HG02571 (cell line): ENCODE measurements at regions not wholly inside any gene's neighbourhood (a gene's known extent, or its start where the extent isn't known, plus 50 kb on each side); places are given as distances from the start of the nearest gene placed in this dataset.
A peak's percentile ranks its signal among the peaks of the same experiment; 100 is the strongest.
"Not testable (repeated sequence)": the region's sequence is repeated elsewhere in the genome, so short reads cannot be mapped to it uniquely, and the experiment has no call there.

ENCODE experiments used
- ATAC-seq: cut with Tn5 transposase; IDR thresholded peaks from one replicate; pipeline ENCODE4 v1.9.1; 2021; ENCODE audit warnings: mild to moderate bottlenecking, moderate library complexity; ENCODE audit not compliant: unreplicated experiment

- no peak for ATAC-seq
These were observed 228.7 kb downstream of the SKIDA1 start for GRCh38 chr10:21296575-21297355.

DNA sequence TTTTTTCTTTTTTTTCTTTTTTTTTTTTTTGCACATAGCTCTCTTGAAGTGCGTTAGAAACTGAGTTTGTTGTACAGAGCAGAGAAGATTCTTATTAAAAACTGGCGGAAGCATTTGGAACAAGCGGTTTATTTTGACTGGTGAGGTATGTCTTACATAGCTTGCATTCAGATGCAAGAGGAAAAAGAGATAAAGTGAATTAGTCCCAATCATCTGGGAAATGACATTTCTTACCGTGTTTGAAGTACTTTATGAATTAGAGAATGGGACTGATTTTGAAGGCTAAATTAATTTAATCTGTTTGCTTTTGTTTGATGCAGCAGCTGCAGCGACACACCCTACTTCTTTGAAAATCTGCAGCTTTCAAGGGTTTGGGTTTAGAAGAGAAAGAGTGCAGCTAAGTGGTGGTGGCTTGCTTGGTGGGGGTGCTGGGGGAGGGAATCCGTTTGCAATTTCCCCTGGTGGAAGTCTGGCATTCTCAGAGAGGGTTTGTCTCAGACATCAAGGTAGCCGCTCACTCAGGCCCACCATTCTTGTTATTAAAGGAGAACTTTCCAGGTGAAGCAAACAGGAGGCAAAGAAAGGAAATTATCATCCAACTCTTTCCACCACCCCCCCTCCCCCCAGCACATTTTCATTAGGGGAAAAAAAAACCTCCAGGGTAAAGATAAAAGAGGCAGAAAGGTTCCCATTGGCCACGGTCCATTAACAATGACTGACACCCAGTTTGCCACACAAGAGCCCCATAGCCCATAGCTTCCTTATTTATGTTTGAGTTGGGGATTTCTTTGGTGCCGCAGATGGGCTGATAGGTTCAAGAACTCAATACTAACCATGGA, 231.7 kb downstream of the SKIDA1 start:
- ATAC-seq: no peak

DNA sequence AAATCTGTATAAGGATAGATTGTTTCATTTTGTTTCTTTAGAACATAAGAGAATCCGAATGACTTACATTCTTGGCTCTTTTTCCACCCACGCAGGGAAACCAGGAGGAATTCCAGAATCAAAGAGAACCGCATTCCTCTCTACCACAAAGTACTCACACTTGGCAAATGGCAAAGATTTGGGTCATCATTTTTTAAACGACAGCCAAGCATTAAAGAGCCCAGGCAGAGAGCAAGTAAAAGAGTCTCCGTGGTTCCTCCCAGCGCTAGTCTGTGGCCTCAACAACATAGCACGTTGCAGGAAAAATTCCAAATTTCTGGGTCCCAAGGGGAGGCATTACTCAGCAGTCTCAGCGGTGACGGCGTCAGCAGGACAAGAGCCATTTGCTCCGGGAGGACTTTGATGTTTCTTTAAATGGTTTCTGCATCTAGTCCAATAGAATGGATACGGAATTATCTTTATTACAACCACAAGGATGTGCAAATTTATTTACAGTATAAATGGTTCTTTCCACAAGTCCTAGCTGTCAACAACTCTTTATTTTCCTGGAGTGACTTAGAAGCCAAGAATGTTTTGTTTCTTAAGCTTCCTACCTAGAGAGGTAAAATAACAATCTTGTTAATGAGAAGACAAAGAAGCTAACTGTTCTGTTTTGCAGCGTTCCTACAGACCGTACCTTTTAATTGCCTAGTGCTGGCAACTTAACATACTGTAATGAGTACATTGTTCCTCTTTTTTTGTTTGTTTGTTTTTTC, 232.5 kb downstream of the SKIDA1 start:
- no peak for ATAC-seq

DNA sequence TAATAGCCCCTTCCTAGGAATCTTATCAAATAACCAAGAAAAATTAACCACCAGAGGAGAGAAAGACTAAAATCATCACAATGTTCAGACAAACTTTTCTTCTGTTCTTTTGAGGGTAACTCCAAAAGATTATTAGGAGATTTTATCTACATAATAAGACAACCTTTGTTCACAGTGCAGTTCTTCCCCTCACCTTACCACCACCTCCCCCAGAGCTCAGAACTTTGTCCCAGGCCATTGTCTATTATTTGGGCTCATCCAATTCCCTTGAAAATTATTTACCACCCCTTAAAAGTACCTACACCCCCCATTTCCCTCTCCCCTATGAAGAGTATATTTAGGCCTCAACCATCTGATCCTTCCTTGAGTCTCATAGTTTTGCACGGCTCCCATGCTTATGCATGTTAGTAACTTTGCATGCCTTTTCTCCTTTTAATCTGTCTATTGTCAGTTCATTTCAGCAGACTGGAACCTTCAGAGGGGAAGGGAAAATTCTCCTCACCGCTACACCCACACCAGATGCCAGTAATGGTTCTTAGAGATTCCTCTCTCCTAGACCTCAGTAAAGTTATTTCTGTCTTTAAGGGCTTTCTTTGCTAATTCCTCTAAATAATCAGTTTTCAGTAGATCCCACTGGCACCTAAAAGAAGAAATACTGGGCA, 234.9 kb downstream of the SKIDA1 start:
- ATAC-seq: no peak

GRCh38 chr10:21289961-21290360, 235.5 kb downstream of the SKIDA1 start:
- no peak for ATAC-seq

GRCh38 chr10:21289271-21289670, 236.2 kb downstream of the SKIDA1 start:
- no peak for ATAC-seq

GRCh38 chr10:21285742-21286331, 239.6 kb downstream of the SKIDA1 start:
- no peak for ATAC-seq

GRCh38 chr10:21285207-21285606, 240.3 kb downstream of the SKIDA1 start:
- ATAC-seq: no peak

GRCh38 chr10:21284301-21284700, 241.2 kb downstream of the SKIDA1 start:
- no peak for ATAC-seq

DNA sequence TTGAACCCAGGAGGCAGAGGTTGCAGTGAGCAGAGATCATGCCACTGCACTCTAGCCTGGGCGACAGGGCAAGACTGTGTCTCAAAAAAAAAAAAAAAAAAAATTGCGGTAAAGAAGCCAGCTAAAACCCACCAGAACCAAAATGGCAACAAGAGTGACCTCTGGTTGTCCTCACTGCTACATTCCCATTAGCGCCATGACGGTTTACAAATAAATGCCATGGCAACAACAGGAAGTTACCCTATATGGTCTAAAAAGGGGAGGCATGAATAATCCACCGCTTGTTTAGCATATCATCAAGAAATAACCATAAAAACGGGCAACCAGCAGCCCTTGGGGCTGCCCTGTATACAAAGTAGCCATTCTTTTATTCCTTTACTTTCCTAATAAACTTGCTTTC, 242.4 kb downstream of the SKIDA1 start:
- ATAC-seq: not testable (repeated sequence)

DNA sequence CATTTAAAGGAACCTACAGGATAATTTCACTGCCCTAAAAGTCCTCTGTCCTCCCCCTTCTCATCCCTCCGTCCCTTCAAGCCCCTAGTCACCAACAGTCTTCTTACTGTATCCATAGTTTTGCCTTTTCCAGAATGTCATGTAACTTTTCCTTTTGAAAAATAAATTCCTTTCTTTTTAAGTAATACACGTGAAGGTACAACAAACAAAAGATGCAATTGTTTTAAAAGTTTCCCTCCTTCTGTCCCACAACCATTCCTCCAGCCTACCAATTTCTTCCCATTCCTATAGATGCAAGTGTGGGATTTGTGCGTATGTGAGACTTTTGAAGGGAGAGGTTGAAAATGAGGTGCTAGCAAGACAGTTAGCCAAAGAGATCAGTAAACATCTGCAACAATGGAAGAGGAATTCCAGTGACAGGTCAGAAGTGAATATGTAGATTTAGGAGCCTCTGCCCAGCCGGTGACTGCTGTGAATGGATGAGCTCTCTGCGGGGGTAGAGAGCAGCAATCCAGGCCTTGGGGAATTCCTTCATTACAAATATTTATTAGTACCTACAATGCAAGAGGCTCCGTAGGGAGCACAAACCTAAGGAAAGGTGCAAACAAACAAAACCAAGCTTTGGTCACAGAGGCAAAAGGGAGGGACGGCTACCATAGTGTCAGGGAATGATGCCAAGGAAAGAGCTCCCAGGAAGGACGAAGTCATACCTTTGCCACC, 243.6 kb downstream of the SKIDA1 start:
- no peak for ATAC-seq

GRCh38 chr10:21280971-21281572, 244.4 kb downstream of the SKIDA1 start:
- ATAC-seq: no peak

DNA sequence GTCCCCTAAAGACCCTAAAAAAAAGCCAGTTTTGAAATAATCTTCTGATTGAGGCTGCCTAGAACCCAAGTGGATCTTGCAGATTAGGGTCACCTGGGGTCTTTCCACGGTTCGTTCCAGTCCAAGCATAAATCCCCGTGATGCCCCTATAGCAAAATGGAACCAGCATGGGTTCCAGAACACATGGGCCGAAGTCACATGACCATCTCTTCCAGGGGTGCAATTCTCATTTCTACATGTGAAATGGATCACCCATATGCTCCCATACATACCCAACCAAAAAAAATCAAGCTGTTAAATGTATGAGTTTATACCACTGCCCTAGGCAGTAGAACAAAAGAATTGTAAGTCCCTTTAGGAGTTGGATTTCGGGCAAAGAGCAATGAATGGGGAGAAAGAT, 245.4 kb downstream of the SKIDA1 start:
- no peak for ATAC-seq

GRCh38 chr10:21279217-21279575, 246.3 kb downstream of the SKIDA1 start:
- no peak for ATAC-seq

GRCh38 chr10:21278491-21279216, 246.8 kb downstream of the SKIDA1 start:
- peak; percentile 84 for ATAC-seq

DNA sequence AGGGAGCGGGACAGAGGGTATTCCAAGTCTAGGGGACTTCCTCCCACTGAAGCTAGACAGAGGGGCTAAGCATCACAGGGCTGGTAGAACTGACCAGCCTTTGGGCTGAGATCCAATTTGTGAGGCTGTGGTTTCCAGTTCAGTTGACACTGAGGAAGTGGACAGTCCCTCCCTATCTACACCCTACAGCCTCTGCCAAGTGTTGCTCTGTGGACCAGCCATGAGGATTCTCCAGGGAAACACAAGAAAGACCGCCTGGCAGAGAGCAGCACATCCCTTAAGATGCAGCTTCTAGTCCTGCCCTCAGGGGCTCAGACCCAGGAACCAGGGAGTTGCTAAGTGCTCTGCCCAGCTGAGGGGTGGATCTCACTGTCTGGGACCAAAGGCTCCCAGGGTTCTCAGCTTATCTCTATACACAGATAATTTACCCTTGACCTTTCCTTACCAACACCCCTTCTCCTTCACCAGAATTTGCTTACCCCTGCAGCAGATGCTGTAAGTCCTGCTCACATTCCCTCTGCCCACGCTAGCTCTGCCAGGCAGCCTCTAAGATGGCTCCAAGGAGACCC, 252.0 kb downstream of the SKIDA1 start:
- ATAC-seq: no peak

- ATAC-seq: no peak
These were observed 252.7 kb downstream of the SKIDA1 start for GRCh38 chr10:21272643-21273399.

GRCh38 chr10:21270976-21271375, 254.5 kb downstream of the SKIDA1 start:
- ATAC-seq: no peak
